Testis (tissue), 2 donors: ENCODE measurements at regions not wholly inside any gene's neighbourhood (a gene's known extent, or its start where the extent isn't known, plus 50 kb on each side); places are given as distances from the start of the nearest gene placed in this dataset.

Experiments
- POLR2A ChIP-seq: fragments of 450-650 bp; IDR thresholded peaks from one replicate; pipeline ENCODE4 v1.6.1; 2017; ENCODE audit warnings: antibody characterized with exemption, mild to moderate bottlenecking, moderate library complexity
- TF ChIP-seq, protein P1 (sequence below), 3 experiments: fragments of 450-650 bp in 2 of 3; fragments of 200-600 bp in 1 of 3; sonication (generic) in 1 of 3; IDR thresholded peaks; one replicate each; pipeline ENCODE4 v1.5.1; 2016 to 2019; ENCODE audit warnings: antibody characterized with exemption in 3 of 3, mild to moderate bottlenecking in 2 of 3, moderate library complexity in 1 of 3

DNA sequence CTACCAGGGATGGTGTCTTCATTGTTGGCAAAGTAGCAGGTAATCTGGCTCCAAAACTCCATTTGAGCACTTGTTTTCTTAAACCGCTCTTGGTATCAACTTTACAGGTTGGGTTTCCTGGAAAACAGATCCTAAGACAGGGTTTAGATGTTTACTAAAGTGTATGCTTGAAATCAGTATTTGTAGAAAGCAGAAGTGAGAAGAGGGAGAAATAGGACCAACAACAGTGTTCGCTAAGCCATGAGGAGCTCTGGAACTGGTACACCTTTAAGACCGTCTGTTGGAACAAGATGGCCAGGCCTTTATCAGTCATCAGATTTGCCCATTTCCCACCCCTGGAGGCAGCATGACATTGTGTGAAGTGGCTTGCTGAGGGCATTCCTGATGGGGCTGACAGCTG lies 171.0 kb upstream of the COL8A1 start:
- TF ChIP-seq POLR2A = no peak
- TF ChIP-seq, protein P1, sequence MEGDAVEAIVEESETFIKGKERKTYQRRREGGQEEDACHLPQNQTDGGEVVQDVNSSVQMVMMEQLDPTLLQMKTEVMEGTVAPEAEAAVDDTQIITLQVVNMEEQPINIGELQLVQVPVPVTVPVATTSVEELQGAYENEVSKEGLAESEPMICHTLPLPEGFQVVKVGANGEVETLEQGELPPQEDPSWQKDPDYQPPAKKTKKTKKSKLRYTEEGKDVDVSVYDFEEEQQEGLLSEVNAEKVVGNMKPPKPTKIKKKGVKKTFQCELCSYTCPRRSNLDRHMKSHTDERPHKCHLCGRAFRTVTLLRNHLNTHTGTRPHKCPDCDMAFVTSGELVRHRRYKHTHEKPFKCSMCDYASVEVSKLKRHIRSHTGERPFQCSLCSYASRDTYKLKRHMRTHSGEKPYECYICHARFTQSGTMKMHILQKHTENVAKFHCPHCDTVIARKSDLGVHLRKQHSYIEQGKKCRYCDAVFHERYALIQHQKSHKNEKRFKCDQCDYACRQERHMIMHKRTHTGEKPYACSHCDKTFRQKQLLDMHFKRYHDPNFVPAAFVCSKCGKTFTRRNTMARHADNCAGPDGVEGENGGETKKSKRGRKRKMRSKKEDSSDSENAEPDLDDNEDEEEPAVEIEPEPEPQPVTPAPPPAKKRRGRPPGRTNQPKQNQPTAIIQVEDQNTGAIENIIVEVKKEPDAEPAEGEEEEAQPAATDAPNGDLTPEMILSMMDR (IDR thresholded peaks at IDR 0.05) = no peak
